Fibroblast of lung (primary cell): ENCODE measurements at regions not wholly inside any gene's neighbourhood (a gene's known extent, or its start where the extent isn't known, plus 50 kb on each side); places are given as distances from the start of the nearest gene placed in this dataset.

ENCODE experiments used
- EZH2 ChIP-seq: IDR thresholded peaks from 2 replicates; pipeline ENCODE4 v1.5.1; 2012; ENCODE audit warnings: low read length, control low read depth, mild to moderate bottlenecking; ENCODE audit errors: missing control alignments
- TF ChIP-seq, protein P1 (sequence below), 2 donors: IDR thresholded peaks in 1 of 2; conservative IDR thresholded peaks in 1 of 2; 1 replicate in 1 of 2; 2 replicates in 1 of 2; pipeline ENCODE4 v1.5.1; 2011 to 2012; ENCODE audit warnings: low read length in 2 of 2, control low read depth in 1 of 2, inconsistent platforms in 1 of 2, low read depth in 1 of 2, mild to moderate bottlenecking in 1 of 2

DNA sequence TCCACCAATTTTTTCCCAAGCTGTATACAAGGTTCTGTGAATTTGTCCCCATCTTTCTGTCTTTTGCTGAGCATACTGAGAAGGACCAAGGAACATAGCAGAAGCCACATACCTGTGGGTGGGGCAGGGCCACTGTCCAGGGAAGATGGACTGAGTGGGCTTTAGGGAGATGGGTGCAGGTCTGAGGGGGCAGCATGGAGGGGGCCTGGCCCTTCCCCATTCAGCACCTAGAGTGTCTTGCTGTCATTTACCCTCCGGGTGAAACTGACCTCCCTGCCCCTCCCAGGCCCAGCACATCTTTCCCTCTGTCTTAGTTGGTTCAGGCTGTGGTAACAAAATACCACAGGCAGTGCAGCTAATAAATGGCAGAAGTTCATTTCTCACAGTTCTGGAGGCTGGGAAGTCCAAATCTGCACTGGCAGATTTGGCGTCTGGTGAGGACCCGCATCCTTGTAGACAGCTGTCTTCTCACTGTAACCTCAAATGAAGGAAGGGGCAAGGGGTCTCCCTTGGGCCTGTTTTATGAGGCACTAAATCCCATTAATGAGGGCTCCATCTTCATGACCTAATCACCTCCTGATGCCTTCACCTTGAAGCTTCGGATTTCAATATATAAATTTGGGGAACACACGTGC lies 180.0 kb upstream of the SMAD3 start:
- TF ChIP-seq, protein P1, sequence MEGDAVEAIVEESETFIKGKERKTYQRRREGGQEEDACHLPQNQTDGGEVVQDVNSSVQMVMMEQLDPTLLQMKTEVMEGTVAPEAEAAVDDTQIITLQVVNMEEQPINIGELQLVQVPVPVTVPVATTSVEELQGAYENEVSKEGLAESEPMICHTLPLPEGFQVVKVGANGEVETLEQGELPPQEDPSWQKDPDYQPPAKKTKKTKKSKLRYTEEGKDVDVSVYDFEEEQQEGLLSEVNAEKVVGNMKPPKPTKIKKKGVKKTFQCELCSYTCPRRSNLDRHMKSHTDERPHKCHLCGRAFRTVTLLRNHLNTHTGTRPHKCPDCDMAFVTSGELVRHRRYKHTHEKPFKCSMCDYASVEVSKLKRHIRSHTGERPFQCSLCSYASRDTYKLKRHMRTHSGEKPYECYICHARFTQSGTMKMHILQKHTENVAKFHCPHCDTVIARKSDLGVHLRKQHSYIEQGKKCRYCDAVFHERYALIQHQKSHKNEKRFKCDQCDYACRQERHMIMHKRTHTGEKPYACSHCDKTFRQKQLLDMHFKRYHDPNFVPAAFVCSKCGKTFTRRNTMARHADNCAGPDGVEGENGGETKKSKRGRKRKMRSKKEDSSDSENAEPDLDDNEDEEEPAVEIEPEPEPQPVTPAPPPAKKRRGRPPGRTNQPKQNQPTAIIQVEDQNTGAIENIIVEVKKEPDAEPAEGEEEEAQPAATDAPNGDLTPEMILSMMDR (conservative IDR thresholded peaks at IDR 0.05 in 1 of 2, IDR thresholded peaks at IDR 0.05 in 1 of 2; ENCODE audit: low read depth in 1 of 2, low read length in 2 of 2), result no peak
- TF ChIP-seq EZH2, result no peak
